ENCODE measurements at regions not wholly inside any gene's neighbourhood (a gene's known extent, or its start where the extent isn't known, plus 50 kb on each side); places are given as distances from the start of the nearest gene placed in this dataset.
A peak's percentile ranks its signal among the peaks of the same experiment; 100 is the strongest.

GRCh38 chr17:63362115-63362514 lies 84.0 kb downstream of the CYB561 start:
- H3K27me3 ChIP-seq (ENCODE audit: insufficient read depth): no peaks in the 10 kb centered on the region
- no peak overlapping the region for H3K27ac ChIP-seq (ENCODE audit: low read depth in 2 of 2, low read length in 1 of 2)
- H3K4me2 ChIP-seq: no peak overlapping the region
- H4K20me1 ChIP-seq (ENCODE audit: insufficient read depth): no peaks in the 10 kb centered on the region
- 94% methylated on average over 2 of the region's 2 CpGs for WGBS (ENCODE audit: low lambda C conversion rate)
- TF ChIP-seq RXRA (IDR thresholded peaks at IDR 0.05; ENCODE audit: borderline replicate concordance, low read depth) (no peak), MEF2A (IDR thresholded peaks at IDR 0.05; ENCODE audit: borderline replicate concordance, low read depth) (no peak), ELF1 (IDR thresholded peaks at IDR 0.05) (no peak), EZH2phosphoT487 (IDR thresholded peaks at IDR 0.05; ENCODE audit: borderline replicate concordance, low read depth) (no peak), USF2 (IDR thresholded peaks at IDR 0.05; ENCODE audit: borderline replicate concordance, low read depth, low read length) (no peak), TCF12 (IDR thresholded peaks at IDR 0.05) (no peak), NRF1 (IDR thresholded peaks at IDR 0.05; ENCODE audit: low read depth, low read length) (no peak), NFIC (IDR thresholded peaks at IDR 0.05; ENCODE audit: borderline replicate concordance) (no peak), RFX5 (IDR thresholded peaks at IDR 0.05; ENCODE audit: low read length) (no peak), JUND (IDR thresholded peaks at IDR 0.05) (no peak), MXI1 (IDR thresholded peaks at IDR 0.05; ENCODE audit: low read depth, low read length) (no peak), RCOR1 (IDR thresholded peaks at IDR 0.05; ENCODE audit: low read length) (no peak), EP300 (IDR thresholded peaks at IDR 0.05; ENCODE audit: borderline replicate concordance in 1 of 2, low read depth in 1 of 2, low read length in 1 of 2) (no peak), SMC3 (IDR thresholded peaks at IDR 0.05; ENCODE audit: low read depth, low read length) (no peak)
- no peak for DNase-seq
- POLR2A ChIA-PET: no interaction called here
- peaks cover 15 to 41% of the 10 kb centered on the region in 2 experiments for H3K36me3 ChIP-seq (replicated peaks in 1 of 2; ENCODE audit: control insufficient read depth in 1 of 2, insufficient read depth in 2 of 2, low read length in 1 of 2)
- H3F3A ChIP-seq (replicated peaks; ENCODE audit: insufficient read depth): peaks cover 67% of the 10 kb centered on the region
- no peaks in the 10 kb centered on the region for H3K9me3 ChIP-seq
- no peaks in the 10 kb centered on the region for H3K9me2 ChIP-seq
- CTCF ChIA-PET: interaction anchor here (0.5 to 2.3 kb wide), 4 partner anchors 12 to 44 kb away, joined by 3 to 8 read pairs (median 4); no protein-coding TSS in a partner anchor
- peaks cover 40% of the 10 kb centered on the region; the same call in 1 of the 2 replicates for H3K79me2 ChIP-seq (ENCODE audit: insufficient read depth)
- H3K9ac ChIP-seq: no peak overlapping the region
- H3K4me3 ChIP-seq (ENCODE audit: low read depth in 2 of 2, low read length in 1 of 2): no peak overlapping the region; a peak in 1 of 4 replicates
- H3K4me1 ChIP-seq (ENCODE audit: control insufficient read depth in 1 of 2, insufficient read depth in 2 of 2, low read depth in 1 of 2, low read length in 1 of 2): peaks cover 18 to 57% of the 10 kb centered on the region in 2 experiments
- no peak overlapping the region for H2AFZ ChIP-seq (ENCODE audit: low read depth)

- Histone ChIP-seq H3K36me3 (replicated peaks in 1 of 2; ENCODE audit: control insufficient read depth in 1 of 2, insufficient read depth in 2 of 2, low read length in 1 of 2) (peaks cover 15 to 40% of the 10 kb centered on the region in 2 experiments), H3K9me3 (no peaks in the 10 kb centered on the region), H3K27ac (ENCODE audit: low read depth in 2 of 2, low read length in 1 of 2) (peak overlapping the region in 1 of 2 experiments; percentile 84; a peak in 2 of 4 replicates), H3K9me2 (no peaks in the 10 kb centered on the region), H4K20me1 (ENCODE audit: insufficient read depth) (no peaks in the 10 kb centered on the region), H3K9ac (no peak overlapping the region), H3K4me3 (ENCODE audit: low read depth in 2 of 2, low read length in 1 of 2) (no peak overlapping the region), H3K4me1 (ENCODE audit: control insufficient read depth in 1 of 2, insufficient read depth in 2 of 2, low read depth in 1 of 2, low read length in 1 of 2) (peaks cover 11 to 52% of the 10 kb centered on the region in 2 experiments), H3K79me2 (ENCODE audit: insufficient read depth) (peaks cover 44% of the 10 kb centered on the region; the same call in 1 of the 2 replicates), H2AFZ (ENCODE audit: low read depth) (no peak overlapping the region), H3K4me2 (no peak overlapping the region), H3K27me3 (ENCODE audit: insufficient read depth) (no peaks in the 10 kb centered on the region), H3F3A (replicated peaks; ENCODE audit: insufficient read depth) (peaks cover 58% of the 10 kb centered on the region)
- ChIA-PET CTCF (interaction anchor here (0.6 to 1.6 kb wide), 3 partner anchors 20 to 41 kb away, joined by 3 to 4 read pairs (median 3); no protein-coding TSS in a partner anchor), POLR2A (interaction anchor here (0.9 kb wide), 1 partner anchor 14 kb away, joined by 4 read pairs; no protein-coding TSS in a partner anchor)
- TF ChIP-seq NFIC (IDR thresholded peaks at IDR 0.05; ENCODE audit: borderline replicate concordance): peak; percentile 70; the same call in 1 of the 2 replicates
- TF ChIP-seq FOXM1 (IDR thresholded peaks at IDR 0.05; ENCODE audit: low read depth): no peak
- no peak for TF ChIP-seq EZH2phosphoT487 (IDR thresholded peaks at IDR 0.05; ENCODE audit: borderline replicate concordance, low read depth)
- TF ChIP-seq MEF2A (IDR thresholded peaks at IDR 0.05; ENCODE audit: borderline replicate concordance, low read depth): no peak
- no peak for TF ChIP-seq FOXJ3 (CRISPR knock-in tag; IDR thresholded peaks at IDR 0.05)
- no peak for TF ChIP-seq USF2 (IDR thresholded peaks at IDR 0.05; ENCODE audit: borderline replicate concordance, low read depth, low read length)
- no peak for DNase-seq
- WGBS (ENCODE audit: low lambda C conversion rate): 67% methylated on average over 2 of the region's 2 CpGs
These were observed 81.7 kb downstream of the CYB561 start for GRCh38 chr17:63364387-63364786.
